NCI-H2227 (cell line): ENCODE measurements at regions not wholly inside any gene's neighbourhood (a gene's known extent, or its start where the extent isn't known, plus 50 kb on each side); places are given as distances from the start of the nearest gene placed in this dataset.
"Not testable (repeated sequence)": the region's sequence is repeated elsewhere in the genome, so short reads cannot be mapped to it uniquely, and the experiment has no call there.

Experiments
- DNase-seq: peaks from one replicate; lab custom pipeline; 2025; ENCODE audit not compliant: unreplicated experiment; lab: John Stamatoyannopoulos, UW

- no peak for DNase-seq
Observed at GRCh38 chr7:149334930-149335329, 72.9 kb downstream of the ZNF783 start.

- no peak for DNase-seq
Observed at GRCh38 chr7:149348758-149349369, 86.9 kb downstream of the ZNF783 start.

- no peak for DNase-seq
Observed at GRCh38 chr7:149353739-149354504, 91.9 kb downstream of the ZNF783 start.

GRCh38 chr7:149355035-149355389 lies 93.0 kb downstream of the ZNF783 start:
- DNase-seq: not testable (repeated sequence)

- DNase-seq: no peak
Observed at GRCh38 chr7:149355390-149356048, 93.5 kb downstream of the ZNF783 start.

- DNase-seq: no peak
Observed at GRCh38 chr7:149362696-149363095, 98.2 kb downstream of the ZNF777 start.

GRCh38 chr7:149367418-149368180 lies 93.3 kb downstream of the ZNF777 start:
- DNase-seq: no peak

- DNase-seq: peak; percentile 13
Observed at GRCh38 chr7:149369497-149369896, 91.4 kb downstream of the ZNF777 start.

- DNase-seq: no peak
Observed at GRCh38 chr7:149370790-149371189, 90.1 kb downstream of the ZNF777 start.

- no peak for DNase-seq
Observed at GRCh38 chr7:149373089-149373488, 87.8 kb downstream of the ZNF777 start.

- no peak for DNase-seq
Observed at GRCh38 chr7:149375234-149376008, 85.4 kb downstream of the ZNF777 start.

GRCh38 chr7:149377386-149377785 lies 83.5 kb downstream of the ZNF777 start:
- DNase-seq: no peak

GRCh38 chr7:149379625-149380024 lies 81.2 kb downstream of the ZNF777 start:
- DNase-seq: no peak

- no peak for DNase-seq
Observed at GRCh38 chr7:149381245-149381644, 79.6 kb downstream of the ZNF777 start.
